NCI-H510A (cell line): ENCODE measurements at regions not wholly inside any gene's neighbourhood (a gene's known extent, or its start where the extent isn't known, plus 50 kb on each side); places are given as distances from the start of the nearest gene placed in this dataset.

Source experiments
- DNase-seq: peaks from one replicate; lab custom pipeline; 2025; lab: John Stamatoyannopoulos, UW

GRCh38 chr12:107402041-107403022 lies 283.3 kb upstream of the PWP1 start:
- DNase-seq, result peak; percentile 40

- peak; percentile 23 for DNase-seq
Measured at GRCh38 chr12:107404981-107405380, 280.6 kb upstream of the PWP1 start.

DNA sequence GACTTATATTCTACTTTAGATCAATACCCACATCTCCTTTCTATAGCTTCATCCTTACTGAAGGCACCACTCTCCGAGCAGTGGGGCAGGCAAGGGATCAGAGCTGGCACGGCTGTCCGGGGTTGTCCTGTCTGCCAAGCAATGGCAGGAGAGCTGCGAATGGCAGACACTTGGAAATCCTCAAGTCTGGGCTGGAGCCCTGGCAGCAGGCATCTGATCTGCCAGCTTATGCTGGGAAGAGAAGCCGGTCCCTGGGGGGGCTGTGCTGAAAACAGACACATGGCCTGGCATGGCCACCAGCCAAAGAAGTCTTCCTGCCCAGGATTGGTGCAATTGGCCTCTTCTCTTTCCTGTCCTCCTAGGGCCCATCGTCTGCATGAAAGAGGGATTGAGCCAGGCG lies 280.2 kb upstream of the PWP1 start:
- DNase-seq, result no peak

DNA sequence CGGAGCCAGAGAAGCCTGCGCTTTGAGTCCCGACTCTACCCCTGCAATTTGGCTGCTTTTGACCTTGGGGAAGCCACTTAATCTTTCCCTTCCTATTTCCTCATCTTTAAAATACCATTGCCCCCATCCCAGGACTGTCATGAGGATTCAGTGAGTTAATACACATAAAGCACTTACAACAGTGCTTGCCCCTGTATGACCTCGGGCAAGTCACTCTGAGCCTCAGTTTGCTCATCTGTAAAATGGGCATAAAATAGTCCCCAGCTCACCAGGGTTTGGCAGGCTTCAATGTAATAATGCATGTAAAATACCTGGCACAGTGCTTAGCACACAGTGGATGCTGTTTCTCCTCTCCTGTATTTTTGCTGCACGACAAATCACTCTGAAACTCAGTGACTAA lies 278.7 kb upstream of the PWP1 start:
- no peak for DNase-seq

GRCh38 chr12:107411792-107412535 lies 273.6 kb upstream of the PWP1 start:
- no peak for DNase-seq

DNA sequence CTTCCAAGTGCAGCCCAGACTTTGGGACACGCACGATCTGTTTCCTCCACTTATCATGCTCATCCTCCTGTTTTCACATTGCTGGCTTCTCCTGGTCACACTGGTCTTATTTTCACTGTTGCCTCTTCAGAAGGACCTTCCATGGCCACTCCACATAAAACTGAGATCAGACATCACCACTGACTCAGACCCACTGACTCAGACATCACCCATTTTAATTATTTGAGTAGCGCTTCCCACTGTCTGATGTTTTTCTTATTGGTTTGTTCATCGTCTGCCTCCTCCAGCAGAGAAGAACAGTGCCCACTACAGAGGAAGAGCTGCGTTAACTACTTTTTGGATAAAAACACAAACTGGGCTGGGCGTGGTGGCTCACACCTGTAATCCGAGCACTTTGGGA lies 270.5 kb upstream of the PWP1 start:
- no peak for DNase-seq

- DNase-seq, result no peak
Measured at GRCh38 chr12:107415834-107416233, 269.8 kb upstream of the PWP1 start.

DNA sequence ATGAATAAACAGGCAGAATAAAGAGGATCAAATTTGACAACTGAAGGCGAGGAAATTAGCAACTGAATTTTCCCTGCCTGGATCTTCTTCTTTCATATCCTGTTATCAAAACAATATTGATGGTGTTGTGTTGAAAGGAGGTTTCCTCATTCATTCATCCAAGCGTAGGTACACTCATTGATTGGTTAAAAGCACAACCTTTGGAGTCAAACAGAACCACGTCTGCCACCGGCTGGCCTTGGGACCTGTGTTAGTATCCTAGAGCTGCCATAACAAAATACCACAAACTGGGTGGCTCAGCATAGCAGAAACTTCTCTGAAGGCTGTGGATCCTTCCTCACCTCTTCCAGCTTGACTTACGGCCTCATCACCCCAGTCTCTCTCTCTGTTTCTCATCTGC lies 268.6 kb upstream of the PWP1 start:
- no peak for DNase-seq

DNA sequence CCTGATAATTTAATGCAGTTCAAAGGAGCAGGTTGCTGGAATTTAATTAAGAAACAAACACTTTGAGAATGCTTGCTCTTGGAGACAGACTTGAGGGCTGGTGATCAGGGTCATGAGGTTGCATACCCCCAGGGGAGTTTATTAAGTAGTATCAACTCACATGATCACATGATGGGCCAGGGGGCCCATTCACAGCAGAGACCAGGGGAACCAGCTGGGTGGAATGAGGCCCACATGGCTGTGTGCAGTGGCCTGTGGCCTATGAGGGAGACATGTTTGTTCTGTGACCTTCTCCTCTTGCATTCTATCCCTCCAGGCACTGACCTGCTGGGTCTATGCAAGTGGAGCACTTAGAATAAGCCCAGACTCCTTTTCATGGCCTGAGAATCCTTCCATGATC lies 266.6 kb upstream of the PWP1 start:
- no peak for DNase-seq

- DNase-seq, result no peak
Measured at GRCh38 chr12:107423531-107423930, 262.1 kb upstream of the PWP1 start.

- peak; percentile 61 for DNase-seq
Measured at GRCh38 chr12:107429006-107429705, 256.4 kb upstream of the PWP1 start.

DNA sequence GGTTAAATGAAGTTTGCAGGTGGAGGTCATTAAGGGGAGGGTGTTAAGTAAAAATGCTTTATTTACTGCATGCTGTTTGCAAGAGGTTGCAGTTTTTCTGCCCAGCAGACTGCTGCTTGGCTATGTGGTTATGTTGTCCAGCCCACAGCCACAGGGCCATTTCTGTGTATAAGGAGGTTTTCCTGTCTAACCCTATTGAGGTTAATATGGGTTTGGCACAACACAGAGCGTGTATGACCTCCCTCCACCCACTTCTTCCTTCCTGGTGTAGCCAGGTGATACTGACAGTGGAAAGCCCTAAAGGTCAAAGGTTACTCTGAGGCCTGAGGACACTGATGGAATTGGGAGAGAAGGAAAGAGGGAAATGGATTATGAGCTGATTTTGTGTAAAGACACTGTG lies 253.7 kb upstream of the PWP1 start:
- DNase-seq, result no peak

DNA sequence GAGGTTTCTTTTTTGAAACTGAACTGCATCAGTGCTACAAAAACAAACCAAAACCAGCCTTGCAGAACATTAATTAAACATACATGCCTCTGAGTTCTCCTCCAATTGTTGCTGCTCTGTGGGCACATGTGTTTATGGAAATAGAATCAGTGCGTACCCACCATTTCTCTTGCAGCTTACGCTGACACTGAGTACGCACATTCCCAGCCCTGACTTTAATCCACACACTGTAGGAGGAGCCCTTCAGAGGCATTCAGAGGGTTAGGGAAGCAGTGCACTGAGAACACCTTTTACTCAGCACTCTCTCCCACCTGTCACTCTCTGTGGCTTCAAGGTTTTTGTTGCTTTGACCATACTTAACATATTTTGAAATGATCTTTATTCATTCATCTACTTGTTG lies 250.5 kb upstream of the PWP1 start:
- DNase-seq, result no peak

DNA sequence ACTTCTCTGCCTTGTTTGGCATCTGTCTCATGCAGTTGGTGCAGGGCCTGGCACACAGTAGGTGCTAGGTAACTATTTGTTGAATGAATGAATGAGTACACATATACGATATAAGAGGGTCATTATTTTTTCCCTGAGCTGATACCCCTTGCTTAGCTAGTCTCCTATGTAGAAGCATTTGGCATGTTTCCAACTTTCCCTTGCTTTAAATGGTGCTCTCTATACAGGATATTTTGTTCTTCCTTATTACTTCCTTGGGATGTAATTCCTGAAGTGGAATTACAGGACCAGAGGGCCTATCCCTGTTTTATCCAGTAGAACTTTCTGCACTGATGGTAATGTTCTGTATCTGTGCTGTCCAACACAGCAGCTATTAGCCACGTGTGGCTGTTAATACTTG lies 250.1 kb upstream of the PWP1 start:
- DNase-seq, result no peak

- no peak for DNase-seq
Measured at GRCh38 chr12:107436376-107436775, 249.2 kb upstream of the PWP1 start.

DNA sequence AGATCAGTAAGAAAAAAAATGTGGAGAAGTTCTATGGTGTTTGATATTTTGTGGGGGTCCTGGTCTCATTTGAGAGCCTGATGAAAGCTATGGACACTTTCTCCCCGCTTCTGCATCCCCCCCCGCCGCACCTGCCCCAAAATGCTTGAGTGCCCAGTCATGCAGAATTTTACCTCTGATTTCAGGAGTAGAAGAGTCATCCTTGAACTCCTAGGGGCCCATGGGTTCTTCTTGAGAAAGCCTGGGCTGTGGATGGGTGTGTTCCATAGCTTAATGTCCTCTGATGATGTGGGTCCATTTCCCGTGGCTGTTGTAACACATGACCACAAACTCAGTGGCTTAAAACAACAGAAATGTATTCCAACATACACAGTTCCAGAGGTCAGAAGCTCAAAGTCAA lies 248.8 kb upstream of the PWP1 start:
- DNase-seq, result no peak

GRCh38 chr12:107437954-107438353 lies 247.6 kb upstream of the PWP1 start:
- no peak for DNase-seq

GRCh38 chr12:107439026-107439738 lies 246.4 kb upstream of the PWP1 start:
- no peak for DNase-seq

DNA sequence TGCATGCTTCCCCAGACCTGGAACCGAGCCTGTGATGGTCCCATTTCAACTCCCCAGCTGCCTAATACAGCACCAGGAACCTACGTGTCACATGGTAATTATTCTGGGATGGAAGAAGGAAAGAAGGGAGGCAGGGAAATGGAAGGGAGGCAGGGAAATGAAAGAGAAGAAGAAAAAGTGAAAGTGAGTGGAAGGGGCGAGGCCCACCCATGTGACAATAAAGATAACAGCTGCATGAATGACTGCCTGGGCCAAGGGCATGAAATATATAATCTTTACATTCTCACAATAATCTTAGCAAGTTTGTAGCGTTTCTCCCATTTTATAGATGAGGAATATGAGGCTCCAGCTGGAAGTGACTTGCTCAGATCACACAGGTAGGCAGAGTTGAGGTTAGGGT lies 245.0 kb upstream of the PWP1 start:
- DNase-seq, result no peak

DNA sequence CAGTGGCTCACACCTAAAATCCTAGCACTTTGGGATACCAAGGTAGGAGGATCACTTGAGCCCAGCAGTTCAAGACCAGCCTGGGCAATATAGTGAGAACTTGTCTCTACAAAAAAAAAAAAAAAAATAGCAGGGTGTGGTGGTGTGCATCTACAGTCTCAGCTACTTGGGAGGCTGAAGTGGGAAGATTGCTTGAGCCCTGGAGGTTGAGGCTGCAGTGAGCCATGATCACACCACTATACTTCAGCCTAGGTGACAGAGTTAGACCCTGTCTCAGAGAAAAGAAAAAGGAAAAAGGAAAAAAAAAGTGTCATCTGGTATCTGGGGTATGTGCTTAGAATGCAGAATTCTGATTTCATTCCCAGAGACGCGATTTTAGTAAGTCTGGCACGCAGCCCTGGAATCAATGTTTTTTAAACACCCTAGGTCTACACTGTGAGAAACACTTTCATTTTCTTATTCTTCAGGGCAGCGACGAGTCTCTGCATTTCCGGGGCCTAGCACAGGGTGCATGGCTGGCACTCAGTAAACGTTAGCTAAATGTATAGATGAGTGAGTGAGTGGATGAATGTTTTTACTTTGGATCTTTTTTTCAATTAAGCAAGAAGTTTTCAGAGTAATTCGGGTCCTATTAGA lies 243.8 kb upstream of the PWP1 start:
- no peak for DNase-seq

DNA sequence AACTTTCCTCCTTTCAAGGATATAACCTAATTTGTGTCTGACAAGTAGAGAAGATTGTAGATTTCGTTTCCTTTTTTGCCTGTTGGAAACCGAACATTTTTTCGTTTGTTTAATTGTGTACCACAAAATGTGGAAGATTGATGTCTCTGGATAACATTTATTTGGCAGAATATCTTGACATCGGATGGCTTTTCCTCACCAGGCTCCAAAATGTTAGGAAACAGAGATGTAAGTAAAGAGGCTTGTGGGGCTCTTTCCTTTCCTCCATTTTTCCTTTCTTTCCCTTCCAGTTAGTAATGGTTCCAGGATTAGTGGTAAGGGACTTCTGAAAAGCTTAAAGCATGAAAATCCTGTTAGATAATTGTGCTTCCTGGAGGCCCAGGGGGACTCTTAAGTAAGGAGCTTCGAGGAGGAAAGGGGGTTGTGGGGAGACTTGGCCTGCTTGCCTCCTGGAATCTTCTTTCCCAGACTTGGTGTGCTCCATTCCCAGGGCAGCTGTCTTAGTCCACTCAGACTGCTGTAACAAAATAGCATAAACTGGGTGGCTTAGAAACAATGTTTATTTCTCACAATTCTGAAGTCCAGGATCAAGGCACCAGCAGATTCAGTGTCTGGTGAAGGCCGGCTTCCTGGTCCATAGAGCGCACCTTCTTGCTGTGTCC lies 243.1 kb upstream of the PWP1 start:
- no peak for DNase-seq
